ENCODE measurements at regions not wholly inside any gene's neighbourhood (a gene's known extent, or its start where the extent isn't known, plus 50 kb on each side); places are given as distances from the start of the nearest gene placed in this dataset.
A peak's percentile ranks its signal among the peaks of the same experiment; 100 is the strongest.

GRCh38 chr6:113733381-113733780, 123.8 kb upstream of the MARCKS start:
- in situ Hi-C loops (cut with HindIII; ENCODE audit: low sequenced_read_pairs), result no loop called here
- no peak for DNase-seq (ENCODE audit: low read depth, low spot score)
- TF ChIP-seq, protein P1, sequence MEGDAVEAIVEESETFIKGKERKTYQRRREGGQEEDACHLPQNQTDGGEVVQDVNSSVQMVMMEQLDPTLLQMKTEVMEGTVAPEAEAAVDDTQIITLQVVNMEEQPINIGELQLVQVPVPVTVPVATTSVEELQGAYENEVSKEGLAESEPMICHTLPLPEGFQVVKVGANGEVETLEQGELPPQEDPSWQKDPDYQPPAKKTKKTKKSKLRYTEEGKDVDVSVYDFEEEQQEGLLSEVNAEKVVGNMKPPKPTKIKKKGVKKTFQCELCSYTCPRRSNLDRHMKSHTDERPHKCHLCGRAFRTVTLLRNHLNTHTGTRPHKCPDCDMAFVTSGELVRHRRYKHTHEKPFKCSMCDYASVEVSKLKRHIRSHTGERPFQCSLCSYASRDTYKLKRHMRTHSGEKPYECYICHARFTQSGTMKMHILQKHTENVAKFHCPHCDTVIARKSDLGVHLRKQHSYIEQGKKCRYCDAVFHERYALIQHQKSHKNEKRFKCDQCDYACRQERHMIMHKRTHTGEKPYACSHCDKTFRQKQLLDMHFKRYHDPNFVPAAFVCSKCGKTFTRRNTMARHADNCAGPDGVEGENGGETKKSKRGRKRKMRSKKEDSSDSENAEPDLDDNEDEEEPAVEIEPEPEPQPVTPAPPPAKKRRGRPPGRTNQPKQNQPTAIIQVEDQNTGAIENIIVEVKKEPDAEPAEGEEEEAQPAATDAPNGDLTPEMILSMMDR (IDR thresholded peaks at IDR 0.05; ENCODE audit: low read depth, low read length), result no peak
- no peak overlapping the region for H3K4me3 ChIP-seq (ENCODE audit: low read depth, low read length)

DNA sequence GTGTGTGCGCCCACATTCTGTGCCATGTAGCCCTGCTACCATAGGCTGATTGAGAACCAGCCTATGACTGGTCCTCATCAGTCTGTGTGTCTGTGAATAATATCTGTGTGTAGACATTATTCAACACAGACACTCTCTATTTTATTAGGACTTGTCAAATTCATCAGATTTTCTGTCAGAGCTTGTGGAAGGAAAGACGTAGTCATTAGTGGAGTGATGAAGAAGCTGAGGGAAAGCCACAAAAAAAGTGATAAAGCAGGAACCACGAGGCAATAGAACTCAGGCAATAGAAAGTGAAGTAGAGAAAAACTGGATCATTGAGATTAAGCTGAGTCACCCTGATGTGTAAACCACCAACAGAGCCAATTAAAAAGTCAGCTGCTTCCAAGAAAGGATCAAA, 122.2 kb upstream of the MARCKS start:
- peak; percentile 22 for DNase-seq (ENCODE audit: low read depth, low spot score)
- in situ Hi-C loops (cut with HindIII; ENCODE audit: low sequenced_read_pairs), result no loop called here
- H3K4me3 ChIP-seq (ENCODE audit: low read depth, low read length), result no peak overlapping the region
- TF ChIP-seq, protein P1 (IDR thresholded peaks at IDR 0.05; ENCODE audit: low read depth, low read length), result no peak

DNA sequence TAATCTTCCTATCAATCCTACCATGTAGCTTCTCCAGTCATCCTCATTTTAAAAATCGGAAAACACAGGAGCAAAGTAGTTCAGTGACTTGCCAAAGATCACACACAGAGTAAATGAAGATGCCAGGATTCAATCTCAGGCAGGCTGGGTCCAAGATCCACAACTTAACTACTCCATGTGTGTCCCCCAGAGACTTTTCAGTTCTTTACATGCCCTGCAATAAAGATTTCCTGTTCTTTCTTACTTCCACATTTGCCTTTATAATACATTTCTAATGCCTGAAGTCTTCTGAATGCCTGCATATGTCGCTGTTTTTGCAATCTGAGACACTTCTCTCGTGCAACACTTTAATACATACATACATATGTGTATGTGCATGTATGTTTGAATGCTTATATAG, 121.7 kb upstream of the MARCKS start:
- DNase-seq (ENCODE audit: low read depth, low spot score), result no peak
- no peak overlapping the region for H3K4me3 ChIP-seq (ENCODE audit: low read depth, low read length)
- in situ Hi-C loops (cut with HindIII; ENCODE audit: low sequenced_read_pairs), result no loop called here
- TF ChIP-seq, protein P1 (IDR thresholded peaks at IDR 0.05; ENCODE audit: low read depth, low read length), result no peak

DNA sequence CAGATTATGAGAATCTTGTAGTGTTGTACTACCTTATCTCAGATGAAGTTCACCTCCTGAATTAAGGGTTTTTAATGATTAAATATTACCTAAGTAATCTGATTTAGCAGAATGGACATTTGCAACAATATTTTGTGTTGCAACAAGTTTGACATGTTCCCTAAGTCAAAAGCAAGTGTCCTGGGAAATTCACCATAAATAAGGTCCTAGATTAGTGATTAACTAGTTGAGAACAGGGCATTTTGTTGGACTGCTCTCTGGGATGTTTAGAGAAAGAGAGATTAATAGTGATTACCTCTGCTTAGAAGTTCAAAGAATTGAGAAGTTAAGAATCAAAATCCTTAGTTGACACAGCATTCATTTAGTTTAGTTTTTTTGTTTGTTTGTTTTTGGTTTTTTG, 120.2 kb upstream of the MARCKS start:
- in situ Hi-C loops (cut with HindIII; ENCODE audit: low sequenced_read_pairs), result no loop called here
- TF ChIP-seq, protein P1 (IDR thresholded peaks at IDR 0.05; ENCODE audit: low read depth, low read length), result no peak
- no peak overlapping the region for H3K4me3 ChIP-seq (ENCODE audit: low read depth, low read length)
- no peak for DNase-seq (ENCODE audit: low read depth, low spot score)

DNA sequence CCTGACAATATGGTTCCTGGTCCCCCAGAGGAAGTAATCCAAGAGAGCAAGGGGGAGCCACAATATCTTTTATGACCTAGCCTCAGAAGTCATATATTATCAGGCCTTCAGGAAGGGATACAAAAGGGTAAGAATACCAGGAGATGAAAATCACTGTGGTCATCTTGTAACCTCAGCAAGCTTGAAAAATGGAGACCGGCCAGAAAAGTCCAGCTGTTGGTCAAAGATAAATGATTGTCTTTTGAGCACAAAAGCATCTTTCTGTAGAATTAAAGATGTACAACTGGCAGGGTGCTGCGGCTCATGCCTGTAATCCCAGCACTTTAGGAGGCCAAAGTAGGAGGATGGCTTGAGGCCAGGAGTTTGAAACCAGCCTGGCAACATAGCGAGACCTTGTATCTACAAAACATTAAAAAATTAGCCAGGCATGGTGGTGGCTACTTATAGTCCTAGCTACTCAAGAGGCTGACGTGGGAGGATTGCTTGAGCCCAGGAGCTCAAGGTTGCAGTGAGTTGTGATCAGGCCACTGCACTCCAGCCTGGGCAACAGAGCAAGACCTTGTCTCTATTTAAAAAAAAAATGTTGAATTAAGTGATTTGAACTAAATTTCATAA, 118.0 kb upstream of the MARCKS start:
- in situ Hi-C loops (cut with HindIII; ENCODE audit: low sequenced_read_pairs), result no loop called here
- DNase-seq (ENCODE audit: low read depth, low spot score), result no peak
- H3K4me3 ChIP-seq (ENCODE audit: low read depth, low read length), result no peak overlapping the region
- TF ChIP-seq, protein P1 (IDR thresholded peaks at IDR 0.05; ENCODE audit: low read depth, low read length), result no peak

- no peak for DNase-seq (ENCODE audit: low read depth, low spot score)
- no peak overlapping the region for H3K4me3 ChIP-seq (ENCODE audit: low read depth, low read length)
- in situ Hi-C loops (cut with HindIII; ENCODE audit: low sequenced_read_pairs), result no loop called here
- TF ChIP-seq, protein P1 (IDR thresholded peaks at IDR 0.05; ENCODE audit: low read depth, low read length), result no peak
Observed at GRCh38 chr6:113741651-113742050, 115.5 kb upstream of the MARCKS start.

Data from astrocyte of the spinal cord (primary cell).